HFF-Myc (cell line): ENCODE measurements at regions not wholly inside any gene's neighbourhood (a gene's known extent, or its start where the extent isn't known, plus 50 kb on each side); places are given as distances from the start of the nearest gene placed in this dataset.
"Not testable (repeated sequence)": the region's sequence is repeated elsewhere in the genome, so short reads cannot be mapped to it uniquely, and the experiment has no call there.

Experiments used
- DNase-seq: peaks from one replicate; pipeline ENCODE4 v3.0.0-alpha.2; 2011; ENCODE audit warnings: low read depth; ENCODE audit errors: extremely low read depth
- H3K4me3 ChIP-seq: replicated peaks from 2 replicates; pipeline ENCODE4 v1.5.1; 2011; ENCODE audit warnings: low read depth, mild to moderate bottlenecking, control low read depth, low read length
- TF ChIP-seq, protein P1 (sequence below): IDR thresholded peaks from 2 replicates; pipeline ENCODE4 v1.5.1; 2012; ENCODE audit warnings: mild to moderate bottlenecking, low read depth, low read length, control low read depth; ENCODE audit errors: missing control alignments

DNA sequence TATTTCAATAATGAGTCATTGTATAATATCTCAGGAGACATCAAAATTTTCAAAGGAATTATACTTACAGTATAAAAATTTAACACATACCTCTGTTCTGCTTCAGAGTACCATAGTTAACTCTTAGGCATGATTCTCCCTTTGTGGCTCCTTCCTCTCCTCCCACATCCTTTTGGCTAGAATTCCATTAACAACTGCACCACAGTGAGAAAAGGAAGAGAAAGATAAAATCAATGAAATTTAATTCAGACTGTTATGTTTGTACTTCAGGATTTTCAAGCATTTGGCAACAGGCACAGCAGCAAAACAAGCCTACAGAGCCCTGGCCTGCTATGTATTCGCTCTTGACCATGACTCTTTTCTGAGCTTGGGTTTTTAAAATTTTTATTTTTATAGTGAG, 57.2 kb upstream of the SGIP1 start:
- no peak for DNase-seq
- TF ChIP-seq, protein P1, sequence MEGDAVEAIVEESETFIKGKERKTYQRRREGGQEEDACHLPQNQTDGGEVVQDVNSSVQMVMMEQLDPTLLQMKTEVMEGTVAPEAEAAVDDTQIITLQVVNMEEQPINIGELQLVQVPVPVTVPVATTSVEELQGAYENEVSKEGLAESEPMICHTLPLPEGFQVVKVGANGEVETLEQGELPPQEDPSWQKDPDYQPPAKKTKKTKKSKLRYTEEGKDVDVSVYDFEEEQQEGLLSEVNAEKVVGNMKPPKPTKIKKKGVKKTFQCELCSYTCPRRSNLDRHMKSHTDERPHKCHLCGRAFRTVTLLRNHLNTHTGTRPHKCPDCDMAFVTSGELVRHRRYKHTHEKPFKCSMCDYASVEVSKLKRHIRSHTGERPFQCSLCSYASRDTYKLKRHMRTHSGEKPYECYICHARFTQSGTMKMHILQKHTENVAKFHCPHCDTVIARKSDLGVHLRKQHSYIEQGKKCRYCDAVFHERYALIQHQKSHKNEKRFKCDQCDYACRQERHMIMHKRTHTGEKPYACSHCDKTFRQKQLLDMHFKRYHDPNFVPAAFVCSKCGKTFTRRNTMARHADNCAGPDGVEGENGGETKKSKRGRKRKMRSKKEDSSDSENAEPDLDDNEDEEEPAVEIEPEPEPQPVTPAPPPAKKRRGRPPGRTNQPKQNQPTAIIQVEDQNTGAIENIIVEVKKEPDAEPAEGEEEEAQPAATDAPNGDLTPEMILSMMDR, result no peak
- H3K4me3 ChIP-seq, result no peak overlapping the region

DNA sequence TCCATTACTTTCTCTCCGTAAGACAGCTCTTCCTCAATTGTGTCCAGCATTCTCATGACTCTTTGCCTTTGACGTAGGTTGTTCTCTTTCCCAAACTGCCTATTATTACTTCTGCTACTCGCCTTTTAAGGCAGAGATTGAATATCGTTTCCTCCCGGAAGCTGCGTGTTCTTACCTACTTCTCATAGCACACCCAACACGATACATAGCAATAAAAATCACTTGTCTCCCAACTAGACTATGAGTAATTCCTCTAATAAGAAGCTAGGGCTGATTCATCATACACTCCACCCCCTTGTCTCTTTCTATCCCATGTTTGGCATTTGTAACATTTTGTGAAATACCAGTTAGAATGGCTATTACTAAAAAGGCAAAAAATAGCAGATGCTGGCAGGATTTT, 55.8 kb upstream of the SGIP1 start:
- peak; percentile 53 for DNase-seq
- TF ChIP-seq, protein P1, result no peak
- H3K4me3 ChIP-seq, result no peak overlapping the region

DNA sequence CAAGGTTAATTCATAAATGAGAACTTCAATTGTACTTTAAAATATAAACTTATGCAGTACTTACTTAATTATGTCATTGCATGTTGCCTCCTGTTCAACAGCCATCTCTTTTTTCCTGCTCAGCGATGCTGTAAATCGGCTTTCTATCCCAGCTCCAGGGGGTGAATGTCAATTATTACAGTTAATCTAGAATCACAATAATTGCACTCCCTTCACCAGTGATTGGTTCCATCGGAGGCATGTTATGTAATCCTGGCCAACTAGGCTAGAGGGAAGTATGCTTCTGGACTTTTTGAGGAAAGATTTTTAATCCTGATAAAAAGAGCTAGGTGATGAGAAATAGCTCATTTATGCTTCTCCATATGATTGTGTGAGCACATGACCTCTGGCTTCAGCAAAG, 53.8 kb upstream of the SGIP1 start:
- TF ChIP-seq, protein P1, result no peak
- DNase-seq, result no peak

DNA sequence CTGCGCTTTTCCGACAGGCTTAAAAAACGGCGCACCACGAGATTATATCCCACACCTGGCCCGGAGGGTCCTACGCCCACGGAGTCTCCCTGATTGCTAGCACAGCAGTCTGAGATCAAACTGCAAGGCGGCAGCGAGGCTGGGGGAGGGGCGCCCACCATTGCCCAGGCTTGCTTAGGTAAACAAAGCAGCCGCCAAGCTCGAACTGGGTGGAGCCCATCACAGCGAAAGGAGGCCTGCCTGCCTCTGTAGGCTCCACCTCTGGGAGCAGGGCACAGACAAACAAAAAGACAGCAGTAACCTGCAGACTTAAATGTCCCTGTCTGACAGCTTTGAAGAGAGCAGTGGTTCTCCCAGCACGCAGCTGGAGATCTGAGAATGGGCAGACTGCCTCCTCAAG, 52.7 kb upstream of the SGIP1 start:
- not testable (repeated sequence) for DNase-seq, H3K4me3 ChIP-seq

More for the DNA sequence above, 53.8 kb upstream of the SGIP1 start:
- H3K4me3 ChIP-seq, result no peak overlapping the region
